Fibroblast of upper back skin (primary cell): ENCODE measurements at regions not wholly inside any gene's neighbourhood (a gene's known extent, or its start where the extent isn't known, plus 50 kb on each side); places are given as distances from the start of the nearest gene placed in this dataset.
"Not testable (repeated sequence)": the region's sequence is repeated elsewhere in the genome, so short reads cannot be mapped to it uniquely, and the experiment has no call there.

Experiments used
- DNase-seq: peaks from one replicate; pipeline ENCODE4 v3.0.0-alpha.2; 2013

DNA sequence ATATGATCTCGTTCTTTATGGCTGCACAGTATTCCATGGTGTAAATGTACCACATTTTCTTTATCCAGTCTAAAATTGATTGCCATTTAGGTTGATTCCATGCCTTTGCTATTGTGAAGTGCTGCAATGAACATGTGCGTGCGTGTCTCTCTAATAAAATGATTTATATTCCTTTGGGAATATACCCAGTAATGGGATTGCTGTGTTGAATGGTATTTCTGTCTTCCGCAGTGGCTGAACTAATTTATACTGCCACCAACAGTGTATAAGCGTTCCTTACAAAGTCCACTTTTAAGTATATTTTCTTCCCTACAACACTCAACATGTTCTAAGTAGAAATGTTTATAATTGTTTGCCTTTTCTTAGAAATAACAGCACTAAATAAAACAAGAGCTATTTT is 521.9 kb downstream of the DTWD2 start:
- DNase-seq = peak; percentile 43

DNA sequence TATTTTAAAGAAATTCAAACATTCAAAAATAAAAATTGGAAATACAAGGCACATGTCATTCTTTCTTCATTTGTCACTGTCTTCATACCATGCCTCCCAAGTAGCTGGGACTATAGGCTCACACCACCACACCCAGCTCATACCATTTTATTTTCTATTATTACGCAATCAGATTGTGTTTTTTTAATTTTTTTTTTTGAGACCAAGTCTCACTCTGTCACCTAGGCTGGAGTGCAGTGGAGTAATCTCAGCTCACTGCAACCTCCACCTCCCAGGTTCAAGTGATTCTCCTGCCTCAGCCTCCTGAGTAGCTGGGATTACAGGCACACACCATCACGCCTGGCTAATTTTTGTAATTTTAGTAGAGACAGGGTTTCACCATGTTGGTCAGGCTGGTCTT is 526.1 kb downstream of the DTWD2 start:
- DNase-seq = not testable (repeated sequence)

DNA sequence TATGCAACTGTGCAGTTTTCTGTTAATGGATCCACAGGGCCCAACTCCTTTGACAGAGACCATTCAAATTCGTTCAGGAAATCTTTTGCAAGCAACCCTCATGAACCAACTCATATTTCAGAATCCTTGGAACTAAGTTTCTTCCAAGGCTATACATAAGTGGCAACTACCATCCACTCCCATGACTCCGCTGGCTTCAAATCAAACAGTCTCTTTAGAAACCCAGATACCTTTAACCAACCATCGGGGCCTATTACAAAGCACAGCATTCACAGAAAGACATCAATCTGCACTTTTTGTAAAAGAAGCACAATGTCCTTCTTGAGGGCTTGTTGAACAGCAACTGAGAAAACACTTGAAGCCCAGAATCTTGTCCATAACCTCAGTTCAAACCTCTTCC is 526.9 kb downstream of the DTWD2 start:
- no peak for DNase-seq

DNA sequence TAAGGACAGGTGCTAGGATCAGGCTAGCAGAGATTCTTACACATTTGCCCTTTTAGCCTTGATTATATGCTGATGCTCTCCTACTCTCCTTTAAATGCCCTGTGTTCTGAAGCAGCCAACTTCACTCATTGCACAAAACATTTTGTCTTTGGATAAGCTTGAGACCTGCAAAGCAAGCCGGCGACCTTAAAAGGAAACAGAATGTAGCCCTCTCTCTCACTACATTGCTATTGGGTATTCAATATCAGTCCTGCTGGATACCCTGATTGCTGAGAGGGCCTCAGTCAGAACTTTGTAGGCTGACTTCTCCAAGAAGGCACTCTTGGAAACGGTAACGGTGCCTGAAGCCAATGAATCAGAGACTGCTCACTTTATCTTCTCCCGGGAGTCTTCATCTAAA is 528.9 kb downstream of the DTWD2 start:
- no peak for DNase-seq

DNA sequence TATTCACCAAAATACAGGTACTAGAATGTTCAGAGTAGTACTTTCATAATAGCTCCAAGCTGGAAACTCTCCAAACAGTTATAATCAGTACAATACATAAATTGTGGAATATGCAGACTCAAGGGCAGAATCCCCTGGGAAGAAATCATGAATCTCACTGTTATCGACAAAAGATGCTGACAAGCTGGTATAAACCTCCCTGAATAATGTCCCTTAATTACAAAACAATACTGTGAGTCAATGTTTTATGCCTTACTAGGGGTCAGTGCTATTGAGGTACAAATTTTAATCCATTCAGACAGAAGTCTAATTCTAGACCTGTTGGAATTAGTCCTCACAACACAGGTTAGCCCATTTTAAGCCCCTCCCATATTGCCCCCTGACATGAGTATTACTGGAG is 532.3 kb downstream of the DTWD2 start:
- DNase-seq = no peak

DNA sequence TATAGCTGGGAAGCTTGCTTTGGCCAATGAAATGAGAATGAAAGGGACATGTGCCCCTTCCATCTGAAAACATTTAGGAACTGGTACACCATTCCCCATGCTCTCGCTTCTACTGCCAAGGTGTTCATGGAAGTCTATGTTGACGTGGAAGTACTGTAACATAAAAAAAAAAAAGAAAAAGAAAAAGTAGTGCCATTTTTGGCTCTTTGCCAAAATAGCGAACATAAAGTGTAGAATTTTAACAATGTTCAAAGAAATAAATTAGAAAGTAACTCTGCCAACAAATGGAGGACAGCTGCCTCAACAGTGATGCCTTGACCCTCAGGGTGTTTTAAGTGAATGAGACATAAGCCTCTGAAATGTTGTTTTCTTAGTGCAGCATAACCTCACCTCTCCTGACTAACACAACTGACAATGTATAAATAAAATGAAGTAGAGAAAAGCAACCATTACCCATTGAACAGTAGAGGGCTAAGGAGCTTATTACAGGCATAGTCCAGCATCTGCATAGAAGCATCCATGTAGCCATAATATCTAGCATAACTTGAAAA is 536.6 kb downstream of the DTWD2 start:
- no peak for DNase-seq

DNA sequence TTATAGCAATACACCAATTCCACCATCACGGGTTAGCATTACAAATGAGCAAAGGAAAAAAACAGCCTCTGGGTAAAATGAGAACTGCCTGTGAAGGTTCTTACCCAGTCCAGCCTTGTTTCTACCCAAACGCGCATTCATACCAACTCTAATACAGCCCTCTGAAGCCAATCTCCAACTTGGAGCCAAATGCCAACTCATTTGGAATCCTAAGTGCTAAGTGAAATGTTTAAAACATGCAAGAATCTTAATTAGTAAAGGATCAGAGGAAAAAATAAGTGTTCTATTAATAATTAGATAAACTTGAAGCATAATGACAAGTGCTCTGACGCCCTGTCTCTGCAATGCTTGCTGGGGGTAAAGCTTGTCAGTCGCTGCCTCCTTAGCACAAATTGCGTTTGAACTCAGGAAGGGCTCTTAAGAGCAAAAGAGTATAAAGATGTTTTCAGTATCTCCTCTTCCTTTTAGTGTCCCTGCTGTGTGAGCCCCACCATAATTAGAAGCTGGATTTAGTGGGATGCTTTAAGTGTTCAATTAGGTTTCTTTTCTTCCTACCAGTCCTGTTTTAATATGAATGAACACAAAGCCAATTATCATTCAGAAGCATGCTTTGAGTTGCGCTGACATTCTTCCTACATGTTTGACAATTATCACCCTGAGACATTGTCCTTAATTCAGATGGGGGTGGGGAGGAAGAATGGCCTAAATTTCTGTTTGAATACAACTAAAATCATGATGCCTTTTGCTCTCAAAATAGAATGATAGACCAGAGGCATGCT is 537.6 kb downstream of the DTWD2 start:
- DNase-seq = no peak

DNA sequence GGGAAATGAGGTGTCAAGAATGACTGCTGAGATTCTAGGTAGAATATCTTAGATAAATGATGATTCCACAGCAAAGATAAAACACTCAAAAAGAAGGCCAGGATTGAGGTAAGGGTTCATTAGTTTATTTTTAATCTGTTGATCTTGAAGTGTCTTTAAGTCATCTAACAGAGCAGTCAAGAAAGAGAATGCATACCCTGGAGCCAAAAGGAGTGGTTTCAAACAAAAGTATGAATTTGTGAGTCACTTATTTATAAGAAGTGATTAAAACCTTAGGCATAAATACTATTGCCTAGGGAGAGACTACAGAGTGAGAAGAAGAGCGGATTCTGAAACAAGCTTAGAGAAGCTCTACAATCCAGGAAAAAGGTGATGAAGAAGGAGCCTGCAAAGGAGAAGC is 541.0 kb downstream of the DTWD2 start:
- DNase-seq = no peak

DNA sequence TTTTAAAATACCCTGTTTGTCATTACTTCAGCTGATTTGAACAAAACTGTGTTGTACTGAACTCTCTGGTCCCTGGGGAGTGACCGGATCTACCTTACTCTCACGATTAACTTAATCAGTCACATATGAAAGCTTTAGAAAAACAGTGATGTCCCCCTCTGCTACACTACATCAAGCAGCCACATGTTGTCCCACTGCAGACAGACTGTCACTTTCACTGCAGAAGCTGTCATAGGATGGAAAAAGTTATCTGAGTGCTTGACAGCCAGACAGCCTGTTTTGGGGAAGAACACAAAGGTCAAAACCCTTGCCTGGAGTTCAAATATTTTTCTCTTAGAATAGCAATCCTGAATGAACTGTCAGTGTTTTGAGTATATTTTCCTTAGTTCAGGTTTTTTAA is 546.4 kb downstream of the DTWD2 start:
- DNase-seq = no peak

DNA sequence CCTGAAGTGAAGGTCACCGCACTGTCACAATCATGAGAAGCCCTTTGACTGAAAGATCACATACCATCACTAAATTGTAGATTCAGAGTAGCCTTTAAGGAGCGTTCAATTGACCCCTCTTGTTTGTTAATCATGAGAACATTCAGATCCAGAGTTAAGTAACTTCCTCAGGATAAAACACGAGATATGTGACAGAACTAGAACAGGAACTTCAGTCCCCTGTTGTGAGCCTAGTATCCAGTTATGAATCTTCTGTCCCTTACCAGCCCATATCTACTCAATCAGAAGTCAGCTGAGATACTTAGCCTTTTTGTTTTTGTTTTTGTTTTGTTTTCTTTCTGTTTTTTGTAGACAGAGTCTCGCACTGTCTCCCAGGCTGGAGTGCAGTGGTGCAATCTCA is 547.3 kb downstream of the DTWD2 start:
- no peak for DNase-seq

DNA sequence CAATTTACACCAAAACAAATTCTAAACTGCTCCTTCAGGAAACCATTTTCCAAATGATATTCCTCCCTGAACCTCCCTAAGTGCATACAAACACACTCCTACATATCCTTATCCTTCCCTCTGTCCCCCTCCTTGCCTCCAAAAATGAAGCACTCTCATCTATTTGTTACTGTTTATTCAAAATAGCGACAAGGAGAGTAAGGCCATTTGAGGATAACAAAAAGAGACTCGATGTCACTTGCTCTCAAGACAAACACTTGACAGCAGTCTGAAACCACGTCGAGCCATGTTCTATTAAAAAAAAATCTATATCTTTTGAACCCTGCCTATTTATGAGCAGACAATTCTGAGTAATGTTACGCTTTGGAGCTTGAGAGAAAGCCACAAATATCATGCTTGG is 547.9 kb downstream of the DTWD2 start:
- DNase-seq = no peak

DNA sequence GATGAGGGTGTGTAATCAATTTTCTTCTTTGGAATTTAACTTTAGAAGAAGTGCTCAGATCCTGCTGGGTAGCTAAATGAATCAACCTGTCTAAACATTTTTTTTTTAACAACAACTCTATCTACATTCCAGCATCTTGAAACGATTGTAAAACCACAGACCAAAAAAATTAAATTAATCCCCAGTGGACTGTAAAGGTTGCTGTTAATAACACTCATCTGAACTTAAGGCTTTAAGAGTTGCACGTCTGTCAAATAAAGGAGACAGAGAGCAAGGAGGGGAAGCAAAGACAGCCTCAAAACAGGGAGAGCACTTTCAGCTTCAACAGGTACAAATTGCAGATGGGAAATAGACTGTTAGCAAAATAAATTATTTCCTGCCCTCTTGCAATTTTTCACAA is 548.5 kb downstream of the DTWD2 start:
- peak; percentile 80 for DNase-seq

DNA sequence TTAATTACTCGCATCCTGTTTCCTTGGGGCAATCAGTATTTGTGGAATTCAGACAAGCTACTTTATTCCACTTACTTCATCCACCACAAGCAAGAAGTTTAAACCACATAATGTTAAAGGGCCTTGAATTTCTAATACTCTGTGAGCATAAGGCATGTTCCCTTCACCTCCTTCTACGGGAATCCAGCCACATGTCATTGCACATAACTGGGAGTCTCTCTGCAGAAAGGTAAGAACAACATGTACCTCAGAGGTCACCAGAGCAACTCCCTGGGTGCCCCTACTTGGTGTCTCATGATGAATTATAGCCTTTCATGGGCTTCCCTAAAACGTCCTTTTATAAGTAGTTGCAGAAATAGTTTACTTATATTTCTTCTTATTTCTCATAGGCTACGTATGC is 553.2 kb downstream of the DTWD2 start:
- DNase-seq = no peak

DNA sequence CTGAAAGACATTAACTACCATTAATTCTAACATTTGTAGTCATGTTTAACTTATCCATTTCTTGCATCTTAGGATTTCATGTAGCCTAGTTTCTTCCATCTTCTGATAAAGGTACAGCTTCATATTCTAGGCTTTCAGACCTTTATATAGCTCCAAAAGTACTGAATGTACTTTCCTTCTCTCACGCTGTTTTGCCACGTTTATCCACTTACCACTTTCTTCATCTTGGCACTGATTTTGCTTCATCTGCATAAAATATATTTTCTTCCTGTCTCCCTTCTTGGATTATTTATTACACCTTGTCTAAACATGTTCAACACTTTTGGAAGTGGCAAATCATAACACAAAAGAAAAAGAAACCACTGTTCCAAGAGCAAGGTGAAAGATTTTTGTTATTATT is 553.8 kb downstream of the DTWD2 start:
- no peak for DNase-seq

DNA sequence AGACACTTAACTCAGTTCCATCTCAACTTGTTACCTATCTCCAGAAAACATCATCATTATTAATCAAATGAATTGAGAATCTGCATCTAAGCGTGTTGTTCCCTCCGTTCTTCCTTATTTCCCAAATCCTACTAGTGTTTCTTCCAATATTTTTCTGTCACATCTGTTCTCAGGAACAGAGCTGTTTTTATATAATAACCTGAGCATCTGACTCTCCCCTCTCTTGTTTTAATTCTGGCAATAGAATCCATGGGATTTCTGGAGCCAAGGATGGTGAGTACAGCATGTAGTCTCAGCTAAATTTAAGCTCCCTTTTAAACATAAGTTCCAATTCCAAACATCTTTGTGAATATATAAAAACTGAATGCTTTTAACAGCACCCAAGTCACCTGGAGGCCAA is 558.3 kb downstream of the DTWD2 start:
- no peak for DNase-seq

DNA sequence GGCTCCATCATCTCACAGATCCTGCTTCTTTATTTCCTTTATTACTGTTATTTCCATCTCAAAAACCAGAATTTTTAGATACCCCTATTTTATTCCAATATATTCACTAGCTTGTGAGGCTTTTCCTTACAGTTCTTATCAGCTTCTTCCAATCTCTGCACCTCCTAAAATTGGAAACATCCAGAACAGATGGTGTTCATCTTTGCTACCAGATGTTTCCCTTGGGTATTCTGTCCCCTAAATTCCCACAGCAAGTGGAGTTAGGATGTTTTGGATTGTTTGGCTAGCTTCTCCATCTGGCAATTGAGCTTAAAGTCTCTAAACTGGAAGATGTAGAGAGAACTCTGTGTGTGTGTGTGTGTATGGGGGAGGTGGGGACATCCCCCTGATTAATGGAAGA is 580.4 kb downstream of the DTWD2 start:
- peak; percentile 9 for DNase-seq

DNA sequence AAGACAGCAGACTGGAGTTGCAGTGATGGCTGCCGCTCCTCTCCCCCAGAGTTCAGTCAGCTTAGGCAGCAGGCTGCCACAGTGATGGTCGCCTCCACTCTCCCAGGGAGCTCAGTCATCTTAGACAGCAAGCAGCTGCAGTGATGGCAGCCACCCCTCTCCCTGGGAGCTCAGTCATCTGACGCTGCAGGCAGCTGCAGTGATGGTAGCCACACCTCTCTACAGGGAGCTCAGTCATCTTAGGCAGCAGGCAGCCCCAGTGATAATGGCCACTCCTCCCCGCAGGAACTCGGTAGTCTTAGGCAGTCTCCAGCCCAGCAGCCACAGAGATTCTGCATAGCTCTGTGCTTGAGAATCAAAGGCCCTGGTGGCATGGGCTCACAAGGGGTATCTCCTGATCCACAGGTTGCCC is 582.7 kb downstream of the DTWD2 start:
- peak; percentile 36 for DNase-seq

DNA sequence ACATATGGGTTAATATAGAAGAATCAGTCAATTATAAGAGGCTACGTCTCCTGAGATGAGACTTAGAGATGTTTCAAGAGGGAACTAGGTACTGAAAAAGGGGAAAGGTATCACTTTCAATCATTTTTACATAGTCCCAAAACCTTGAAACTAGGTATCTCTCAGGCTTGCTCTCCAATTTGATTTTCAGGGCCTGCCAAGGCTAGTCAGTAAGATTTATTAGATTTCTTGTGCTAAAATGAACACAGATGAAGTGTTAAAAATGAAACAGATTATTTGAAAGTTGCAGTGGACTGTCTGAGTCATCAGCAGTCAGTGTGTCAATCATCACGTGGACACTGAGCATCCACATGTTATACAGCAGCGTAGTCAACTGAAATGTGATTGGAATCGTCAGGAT is 591.1 kb downstream of the DTWD2 start:
- DNase-seq = no peak

DNA sequence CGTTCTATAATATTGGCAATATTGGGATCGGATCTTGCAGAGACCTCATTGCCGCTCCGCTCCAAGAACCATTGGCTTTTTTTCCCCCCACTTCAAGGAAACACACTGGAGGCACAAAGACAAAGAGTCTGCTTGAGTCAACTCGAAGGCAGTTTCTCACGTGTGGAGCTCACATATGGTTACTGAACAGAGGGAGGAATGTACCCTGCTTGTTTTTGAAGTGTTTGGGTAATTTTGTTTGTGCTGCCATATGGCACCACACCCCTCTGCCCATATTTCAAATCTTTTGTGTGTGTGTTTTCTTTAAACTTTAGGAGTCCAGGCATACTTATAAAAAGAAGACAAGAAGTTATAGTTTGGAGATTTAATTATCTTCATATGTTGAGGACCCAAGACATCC is 595.9 kb downstream of the DTWD2 start:
- DNase-seq = no peak

DNA sequence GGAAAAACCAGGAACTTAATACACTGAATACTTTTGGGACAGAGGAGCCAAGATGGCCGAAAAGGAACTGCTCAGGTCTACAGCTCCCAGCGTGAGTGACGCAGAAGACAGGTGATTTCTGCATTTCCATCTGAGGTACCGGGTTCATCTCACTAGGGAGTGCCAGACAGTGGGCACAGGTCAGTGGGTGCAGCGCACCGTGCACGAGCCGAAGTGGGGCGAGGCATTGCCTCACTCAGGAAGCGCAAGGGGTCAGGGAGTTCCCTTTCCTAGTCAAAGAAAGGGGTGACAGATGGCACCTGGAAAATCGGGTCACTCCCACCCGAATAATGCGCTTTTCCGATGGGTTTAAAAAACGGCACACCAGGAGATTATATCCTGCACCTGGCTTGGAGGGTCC is 605.4 kb downstream of the DTWD2 start:
- DNase-seq = not testable (repeated sequence)

DNA sequence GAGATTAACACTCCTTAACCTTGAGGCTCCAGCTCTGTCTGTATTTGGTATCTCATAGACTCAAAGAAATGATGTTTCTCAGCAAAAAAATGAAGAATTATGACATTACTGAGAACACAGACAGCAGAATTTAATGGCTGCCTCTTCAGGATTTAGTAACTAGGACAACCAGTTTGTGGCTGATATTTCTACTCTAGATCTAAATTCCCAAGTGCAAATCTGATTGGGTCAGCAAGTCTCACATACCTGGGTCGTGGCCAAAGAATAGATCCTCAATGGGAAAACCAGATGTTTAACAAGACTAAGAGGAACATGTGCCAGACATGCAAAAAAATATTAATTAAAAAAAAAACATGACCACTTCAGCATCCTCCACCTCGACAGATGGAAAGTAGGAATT is 608.9 kb downstream of the DTWD2 start:
- DNase-seq = no peak

DNA sequence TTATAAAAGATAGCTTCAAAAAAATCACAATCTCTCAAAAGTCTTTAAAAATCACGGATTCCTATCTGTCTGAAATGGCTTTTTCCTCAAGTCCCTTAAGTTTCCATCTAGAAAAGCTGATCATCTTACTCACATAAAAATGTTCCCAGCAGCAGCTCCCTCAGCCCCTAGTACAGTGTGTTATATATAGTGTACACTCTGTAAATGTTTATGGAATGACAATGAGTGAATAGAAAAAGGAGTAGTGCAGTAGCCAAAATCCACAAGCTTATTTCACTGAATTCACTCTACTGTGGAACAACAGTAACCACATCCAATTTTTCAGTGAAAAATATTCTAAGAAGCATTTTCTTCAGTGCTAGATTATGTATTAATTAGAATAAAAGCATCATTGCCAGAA is 609.4 kb downstream of the DTWD2 start:
- DNase-seq = no peak

DNA sequence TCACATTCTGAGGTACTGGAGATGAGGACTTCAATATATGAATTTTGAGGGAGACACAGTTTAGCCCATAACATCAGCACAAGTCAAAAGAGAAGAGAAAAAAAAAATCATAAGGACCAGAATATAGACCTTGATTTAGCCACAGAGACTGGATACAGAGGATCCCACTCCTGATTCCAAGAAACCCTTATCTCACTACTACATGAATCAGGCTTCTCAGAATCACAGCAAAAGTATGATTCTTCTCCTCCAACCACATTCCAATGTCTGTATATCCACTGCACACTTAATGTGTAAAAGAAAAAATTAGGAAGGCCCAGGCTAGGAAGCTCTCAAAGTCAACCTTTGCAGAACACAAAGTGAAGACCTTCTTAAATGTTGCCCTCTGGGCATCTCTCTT is 610.9 kb downstream of the DTWD2 start:
- no peak for DNase-seq

DNA sequence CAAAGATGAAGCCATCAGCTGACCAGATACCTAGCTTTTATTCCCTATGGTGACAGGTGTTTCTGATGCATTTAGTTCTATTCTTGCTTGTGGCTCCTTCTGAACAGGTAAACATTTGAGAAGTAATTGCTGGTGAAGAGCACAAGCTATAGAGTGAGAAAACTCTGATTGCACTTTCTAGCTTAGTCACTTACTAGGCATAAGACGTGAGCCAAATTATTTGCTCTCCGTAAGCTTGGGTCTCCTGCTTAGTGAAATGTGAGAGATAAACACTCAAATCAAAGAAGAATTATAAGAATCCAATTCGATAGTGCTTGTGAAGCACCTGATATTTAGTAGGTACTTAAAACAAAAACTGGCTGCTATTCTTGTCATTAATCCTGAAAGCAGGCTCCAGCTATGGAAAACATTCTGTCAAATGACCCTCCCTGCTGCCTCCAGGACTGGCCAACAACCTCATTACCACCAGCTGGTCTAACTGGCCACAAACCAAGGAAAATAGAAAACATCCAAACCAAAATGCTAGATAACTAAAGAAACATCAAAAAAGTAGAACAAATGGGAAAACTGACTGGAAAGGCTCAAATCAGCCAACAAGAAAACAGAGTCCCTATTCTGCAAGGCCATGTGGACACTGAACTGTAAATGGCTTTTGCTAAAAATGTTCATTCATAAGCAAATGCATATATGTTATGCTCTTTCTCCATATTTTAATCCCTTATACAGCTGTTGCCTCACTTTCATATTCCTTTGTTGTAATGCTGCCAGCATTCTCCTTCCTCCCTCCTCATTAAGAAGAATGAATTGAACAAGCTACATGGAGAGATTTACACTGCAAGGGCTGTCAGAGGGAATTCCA is 616.1 kb downstream of the DTWD2 start:
- no peak for DNase-seq
